Central memory CD4-positive, alpha-beta T cell (primary cell): ENCODE measurements at regions not wholly inside any gene's neighbourhood (a gene's known extent, or its start where the extent isn't known, plus 50 kb on each side); places are given as distances from the start of the nearest gene placed in this dataset.
"Not testable (repeated sequence)": the region's sequence is repeated elsewhere in the genome, so short reads cannot be mapped to it uniquely, and the experiment has no call there.

Source experiments
- DNase-seq: peaks from one replicate; pipeline ENCODE4 v3.0.0; 2022

DNA sequence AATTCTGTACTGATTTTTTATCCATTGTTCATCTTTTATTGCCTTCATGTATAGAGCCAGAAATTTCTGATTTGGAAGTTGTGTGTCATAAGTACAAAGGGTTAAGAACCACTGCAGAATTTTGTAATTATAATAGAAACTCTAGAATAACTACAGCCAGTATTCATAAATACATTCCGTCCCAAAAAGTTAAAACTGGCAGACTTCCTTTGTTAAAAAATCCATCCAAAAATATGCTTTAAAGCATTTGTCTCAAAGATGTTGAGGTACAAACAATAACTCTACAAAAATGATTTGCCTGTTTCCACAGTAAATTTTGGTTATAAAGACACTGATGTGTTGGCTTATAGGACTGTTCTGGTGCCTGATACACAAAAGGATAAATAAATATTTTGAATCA is 436.6 kb downstream of the DTWD2 start:
- no peak for DNase-seq

DNA sequence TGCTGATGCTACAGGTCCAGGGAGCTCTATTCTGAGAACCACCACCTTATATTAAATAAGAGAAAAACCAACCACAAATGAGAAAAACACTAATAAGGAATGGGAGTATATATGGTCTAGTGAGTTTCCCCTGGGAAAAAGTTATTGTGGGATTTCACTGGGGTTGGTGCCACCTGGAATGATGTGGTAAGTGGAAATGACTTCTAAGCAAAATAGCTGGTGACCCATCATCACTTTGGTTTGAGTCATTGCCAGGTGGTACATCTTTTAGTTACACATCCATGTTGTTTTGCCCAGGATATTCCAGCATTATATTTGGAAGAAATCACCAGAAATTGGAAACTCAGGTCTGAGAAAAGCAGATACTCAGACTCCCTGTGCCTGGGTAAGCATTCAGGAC is 437.3 kb downstream of the DTWD2 start:
- no peak for DNase-seq

DNA sequence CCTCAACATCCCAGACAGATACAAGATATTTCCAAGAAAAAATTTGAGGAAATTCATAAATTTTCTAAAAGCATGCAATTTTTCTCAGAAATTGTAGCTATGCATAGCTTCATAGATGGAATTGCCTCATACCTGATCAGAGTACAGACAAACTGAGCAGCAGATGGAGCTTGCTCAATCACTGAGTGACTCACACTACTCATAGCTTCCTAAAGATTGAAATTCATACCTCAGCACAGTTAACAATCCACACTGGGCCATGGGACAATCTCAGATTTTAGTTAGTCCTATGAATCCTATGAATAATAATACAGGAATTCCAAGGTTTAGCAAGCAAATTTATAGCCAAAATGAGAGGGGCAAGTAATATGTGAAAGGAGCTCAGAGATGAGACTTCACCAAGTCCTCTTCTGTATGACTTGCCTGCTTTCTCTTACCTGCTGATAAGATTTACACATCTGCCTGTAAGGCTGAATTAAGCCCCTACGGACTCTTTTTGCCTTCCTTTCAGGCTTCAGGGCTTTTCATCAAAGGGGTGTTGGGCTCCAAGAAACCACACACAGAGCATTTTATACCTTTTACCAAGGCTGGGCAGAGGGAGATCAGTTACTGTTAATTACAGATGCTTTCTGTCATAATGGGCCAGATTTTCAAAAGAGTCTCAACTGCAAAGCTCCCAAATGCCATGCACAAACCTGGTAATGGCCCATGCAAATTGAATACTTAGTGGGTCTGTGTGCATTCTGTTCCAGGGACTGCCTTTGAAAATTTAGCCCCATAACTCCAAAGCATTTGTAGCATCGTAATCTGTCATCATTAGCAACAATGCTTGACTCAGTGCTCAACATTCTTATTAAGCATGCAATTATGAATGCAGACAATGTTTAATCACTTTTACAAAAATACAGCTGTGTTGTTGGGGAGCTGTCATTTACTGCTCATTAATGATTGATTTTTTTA is 439.3 kb downstream of the DTWD2 start:
- DNase-seq = no peak

DNA sequence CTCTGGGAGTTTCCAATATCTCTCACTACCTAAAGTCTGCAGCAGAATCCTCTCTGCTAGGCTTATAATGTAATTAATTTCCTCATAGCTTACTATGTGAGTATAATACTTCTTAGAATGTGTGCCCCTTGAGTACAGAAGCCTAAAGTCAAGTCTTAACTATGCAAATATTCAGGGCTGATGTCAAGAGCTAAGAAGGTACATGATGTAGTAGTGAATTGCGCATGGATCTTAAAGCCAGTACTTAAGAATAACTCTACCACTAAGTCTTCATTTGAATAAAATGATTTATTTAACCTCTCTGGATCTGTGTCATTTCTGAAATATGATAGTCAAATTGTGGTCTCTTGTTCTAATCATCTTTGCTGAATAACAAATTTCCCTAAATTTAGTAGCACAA is 442.9 kb downstream of the DTWD2 start:
- DNase-seq = no peak

DNA sequence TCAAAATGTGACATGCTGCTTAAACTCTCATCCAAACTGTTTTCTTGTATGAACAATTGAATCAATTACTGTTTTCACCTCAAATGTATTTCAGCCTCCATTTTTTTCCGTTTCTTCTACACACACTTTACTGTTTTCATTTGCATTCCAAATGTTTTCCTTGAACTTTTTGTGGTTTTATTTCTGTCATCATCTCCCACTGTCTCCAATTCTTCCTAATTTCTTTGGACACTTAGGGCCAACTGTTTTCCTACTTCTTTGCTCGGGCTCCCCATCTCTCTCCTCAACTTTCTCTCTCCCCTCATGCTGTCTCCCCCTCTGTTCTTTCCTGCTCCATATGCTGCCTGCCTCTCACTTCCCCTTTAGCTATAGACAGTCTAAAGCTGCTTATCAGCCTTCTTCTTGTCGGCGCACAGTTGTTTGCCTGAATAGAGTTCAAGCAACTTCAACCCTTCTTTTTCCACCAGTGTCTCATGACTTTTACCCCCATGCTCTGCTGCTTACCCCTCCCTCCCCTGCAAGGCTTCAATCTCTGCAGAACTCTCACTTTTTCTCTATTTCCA is 443.4 kb downstream of the DTWD2 start:
- DNase-seq = no peak

DNA sequence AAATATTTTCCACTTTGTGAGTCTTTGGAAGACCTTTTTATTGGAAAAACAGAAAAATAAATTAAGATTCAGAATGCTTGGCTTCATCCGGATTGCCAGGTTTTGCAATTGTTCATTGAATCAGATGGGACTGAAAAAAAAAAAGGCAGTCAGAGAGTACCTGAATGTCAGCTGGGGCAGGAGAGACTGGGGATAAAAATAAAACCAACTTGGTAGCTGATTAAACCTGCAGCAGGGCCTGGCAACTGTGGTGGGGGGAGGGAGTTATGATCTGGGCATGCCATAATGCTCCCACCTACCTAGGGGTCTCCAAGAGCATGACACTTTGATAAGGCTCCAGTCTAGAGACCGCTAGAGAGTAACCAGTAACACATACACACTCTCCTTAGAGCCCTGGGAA is 454.4 kb downstream of the DTWD2 start:
- no peak for DNase-seq

DNA sequence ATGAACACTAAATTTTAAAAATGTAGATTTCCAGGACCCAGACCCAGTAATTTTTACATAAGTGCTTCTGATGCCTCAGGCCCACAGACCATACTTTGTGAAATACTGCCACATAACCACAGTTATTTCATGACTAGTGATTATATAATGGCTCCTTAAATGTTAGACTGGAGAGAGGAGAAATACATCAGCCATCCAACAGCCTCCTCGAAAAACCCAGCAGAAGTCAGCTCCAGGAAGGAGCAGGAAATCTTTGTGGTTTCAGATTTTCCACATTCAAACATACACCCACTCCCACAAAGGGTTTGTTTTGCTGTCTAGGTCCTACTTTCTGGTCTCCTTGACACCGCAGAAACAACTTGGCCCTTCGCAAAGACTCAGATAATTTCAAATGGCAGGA is 455.2 kb downstream of the DTWD2 start:
- no peak for DNase-seq

DNA sequence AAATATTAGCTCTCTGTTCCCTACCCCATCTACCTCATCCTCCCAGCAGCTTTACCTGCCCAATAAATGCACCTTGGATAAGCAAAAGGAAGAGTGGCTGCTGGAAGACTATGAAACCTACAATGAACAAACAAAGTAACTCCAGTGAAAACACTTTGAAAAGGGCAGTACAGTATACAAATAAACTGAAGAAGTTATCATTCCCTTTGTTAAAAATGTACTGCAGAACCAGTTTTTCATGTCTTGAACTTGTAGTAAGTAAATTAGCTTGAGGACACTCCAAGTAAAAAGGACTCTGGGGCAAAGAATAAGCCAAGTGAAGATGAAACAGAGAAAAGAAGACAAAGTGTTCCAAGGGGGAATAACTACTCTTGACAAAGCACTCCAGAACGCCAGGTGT is 457.1 kb downstream of the DTWD2 start:
- DNase-seq = no peak

DNA sequence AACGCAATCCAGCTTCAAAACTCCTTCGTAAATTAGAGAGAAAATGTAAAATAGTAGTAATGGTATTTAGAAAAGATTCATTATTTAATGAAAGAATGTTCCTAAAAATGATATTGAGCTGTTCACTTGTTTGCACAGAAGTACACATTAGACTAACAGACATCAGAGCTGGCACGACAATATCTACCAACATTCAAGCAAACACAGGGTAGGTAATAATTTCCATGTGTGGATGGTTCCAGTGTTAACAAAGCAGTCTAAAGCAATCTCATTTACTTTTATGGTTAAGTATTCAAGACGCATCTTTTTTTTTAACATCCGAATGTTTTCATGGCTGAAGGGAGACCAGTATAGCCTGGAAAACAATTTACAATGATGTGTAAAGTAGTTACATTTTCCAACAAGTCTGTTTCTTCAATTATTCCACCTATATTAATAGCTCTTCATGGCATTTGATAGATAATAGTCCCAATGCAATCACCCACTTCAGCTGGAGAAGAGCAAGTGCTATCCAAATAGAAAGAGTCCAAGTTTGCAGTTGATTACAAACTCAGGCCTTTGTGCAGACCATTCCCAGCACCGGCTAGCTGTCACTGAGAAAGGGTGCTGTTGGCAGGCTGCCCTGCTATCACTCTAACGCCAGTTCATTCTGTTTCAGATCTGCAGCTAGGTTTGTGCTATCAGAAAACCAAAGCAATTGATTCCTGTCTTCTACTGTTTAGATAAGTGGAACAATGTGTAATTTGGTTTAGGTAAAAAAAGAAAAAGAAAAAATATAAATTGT is 458.8 kb downstream of the DTWD2 start:
- DNase-seq = no peak

DNA sequence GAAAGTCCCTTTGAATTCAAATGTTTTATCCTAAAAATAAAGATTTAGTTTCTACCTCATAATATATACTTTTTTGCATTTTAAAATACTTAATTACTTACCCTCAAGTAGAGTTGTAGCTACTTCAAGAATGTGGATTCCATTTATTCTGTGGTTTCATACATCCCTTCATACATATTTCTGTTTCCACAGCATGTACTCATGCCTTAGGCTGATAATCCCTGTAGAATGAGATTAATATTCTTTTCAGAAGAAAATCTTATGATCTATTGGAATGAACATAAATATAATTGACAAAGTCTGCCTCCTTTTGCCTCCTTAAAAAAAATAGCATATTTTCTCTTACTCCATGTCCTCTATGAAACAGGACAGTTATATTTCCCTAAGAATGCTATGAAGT is 465.7 kb downstream of the DTWD2 start:
- DNase-seq = no peak

DNA sequence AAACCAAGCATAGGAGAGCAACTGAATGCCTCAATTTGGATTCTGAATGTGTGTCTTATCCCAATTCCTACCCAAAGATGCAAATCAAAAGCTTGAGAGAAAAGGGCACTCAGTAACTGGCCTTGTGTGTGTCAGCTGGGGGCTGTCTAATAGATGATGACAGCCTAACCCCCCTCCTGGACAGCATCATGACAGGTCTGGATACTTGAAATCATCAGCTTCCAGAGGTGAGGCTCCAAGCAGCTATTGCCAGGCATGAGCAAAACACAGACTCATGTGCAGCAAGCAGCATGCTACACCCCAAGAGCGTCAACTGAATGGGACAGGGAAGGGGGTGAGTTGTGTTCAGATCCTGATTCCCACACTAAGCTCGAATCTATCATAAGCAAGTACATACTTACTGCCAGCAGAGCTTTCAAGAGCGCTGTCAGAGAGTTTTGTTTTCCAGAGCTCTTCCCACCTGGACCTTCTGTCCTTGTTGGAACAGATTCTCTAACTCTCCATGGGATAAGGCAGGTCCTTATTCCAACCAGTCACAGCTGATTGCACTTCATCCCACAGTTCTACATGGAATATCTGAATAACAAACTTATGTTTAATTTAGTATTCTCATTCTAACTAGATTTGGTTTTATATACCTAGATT is 467.5 kb downstream of the DTWD2 start:
- no peak for DNase-seq

DNA sequence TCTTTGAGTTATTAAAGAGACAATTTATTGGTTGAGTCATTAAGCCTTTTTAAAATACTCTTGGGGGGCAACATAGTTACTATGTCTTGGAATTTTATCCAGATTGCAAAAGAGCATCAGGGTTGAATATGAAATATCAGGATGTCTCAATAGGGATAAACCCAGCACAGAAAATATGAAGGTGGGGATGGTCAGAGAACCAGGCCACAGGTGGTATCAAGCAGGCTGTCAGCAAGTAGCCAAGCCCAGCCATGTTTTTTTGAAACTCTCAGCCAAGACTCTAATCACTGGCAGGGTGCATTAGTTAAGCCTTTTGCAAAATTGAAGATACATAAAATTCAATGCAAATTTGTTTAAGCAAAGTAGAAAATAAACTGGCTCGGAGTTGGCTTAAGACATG is 468.9 kb downstream of the DTWD2 start:
- no peak for DNase-seq

DNA sequence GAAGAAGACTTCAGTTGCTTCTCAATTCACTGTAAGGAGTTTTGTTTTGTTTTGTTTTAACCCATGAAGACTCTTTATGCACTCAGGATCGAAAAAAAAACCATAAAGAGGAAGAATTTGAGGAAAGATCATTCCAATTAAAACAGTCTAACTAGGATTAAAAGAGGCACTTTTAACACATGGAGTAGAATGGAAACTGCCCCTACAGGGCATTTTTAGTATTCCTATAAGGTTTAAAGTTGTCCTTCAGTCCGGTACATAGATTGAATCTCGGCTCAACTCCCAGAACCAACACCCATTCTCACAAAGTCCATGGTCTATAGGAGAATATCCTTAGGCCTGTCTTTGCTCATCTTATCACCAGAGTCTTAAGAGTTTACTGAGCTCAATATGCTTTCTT is 469.6 kb downstream of the DTWD2 start:
- DNase-seq = no peak

DNA sequence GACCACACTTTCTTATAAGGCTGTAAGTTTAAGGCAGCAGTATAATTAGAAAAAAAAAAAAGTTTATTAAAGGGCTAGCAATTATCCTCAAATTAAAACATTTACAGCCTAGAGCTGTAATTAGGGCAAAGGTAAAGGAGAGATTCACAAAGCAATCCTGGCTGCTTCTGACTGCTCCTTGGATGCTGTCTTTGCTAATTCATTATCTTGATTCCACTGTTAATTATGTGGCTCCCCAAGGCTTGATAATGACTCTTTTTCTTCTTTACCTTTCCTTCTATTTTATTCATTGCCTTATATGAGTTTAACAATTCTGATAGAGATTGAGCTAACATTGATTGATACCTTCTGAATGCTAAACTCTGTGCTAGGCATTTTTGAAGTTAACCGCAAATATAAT is 476.5 kb downstream of the DTWD2 start:
- DNase-seq = no peak

DNA sequence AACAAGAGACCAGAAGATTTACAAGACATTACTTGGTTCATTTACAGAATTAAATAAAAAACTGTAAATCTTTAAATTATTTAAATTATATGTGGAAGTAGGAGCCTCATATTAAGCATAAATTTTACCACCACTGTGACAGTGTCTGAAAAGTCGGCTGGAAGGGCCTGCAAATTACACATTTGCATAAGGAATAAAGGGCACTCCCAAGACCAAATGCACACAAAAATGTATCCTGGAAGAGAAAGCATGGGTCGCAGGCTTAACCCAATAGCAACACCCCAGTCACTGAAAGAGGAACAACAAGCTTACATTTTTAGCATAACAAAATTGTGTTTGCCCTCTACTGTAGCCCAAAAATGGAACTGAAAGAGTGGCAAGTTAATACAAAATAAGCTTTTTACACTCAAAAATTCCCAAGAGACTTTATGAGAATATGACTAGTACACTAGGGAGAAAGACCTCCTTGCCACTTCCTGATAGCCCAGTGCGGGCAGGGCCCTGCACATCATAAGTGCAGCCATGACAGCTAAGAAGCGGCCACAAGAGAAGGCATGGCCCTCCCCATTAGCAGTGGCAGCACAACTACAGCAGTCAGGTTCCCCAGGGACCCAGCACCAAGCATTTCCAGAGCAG is 482.0 kb downstream of the DTWD2 start:
- DNase-seq = no peak

DNA sequence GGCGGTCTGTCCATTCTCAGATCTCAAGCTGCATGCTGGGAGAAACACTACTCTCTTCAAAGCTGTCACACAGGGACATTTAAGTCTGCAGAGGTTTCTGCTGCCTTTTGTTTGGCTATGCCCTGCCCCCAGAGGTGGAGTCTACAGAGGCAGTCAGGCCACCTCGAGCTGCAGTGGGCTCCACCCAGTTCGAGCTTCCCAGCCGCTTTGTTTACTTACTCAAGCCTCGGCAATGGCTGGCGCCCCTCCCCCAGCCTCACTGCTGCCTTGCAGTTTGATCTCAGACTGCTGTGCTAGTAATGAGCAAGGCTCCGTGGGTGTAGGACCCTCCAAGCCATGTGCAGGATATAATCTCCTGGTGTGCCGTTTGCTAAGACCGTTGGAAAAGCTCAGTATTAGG is 486.1 kb downstream of the DTWD2 start:
- not testable (repeated sequence) for DNase-seq

DNA sequence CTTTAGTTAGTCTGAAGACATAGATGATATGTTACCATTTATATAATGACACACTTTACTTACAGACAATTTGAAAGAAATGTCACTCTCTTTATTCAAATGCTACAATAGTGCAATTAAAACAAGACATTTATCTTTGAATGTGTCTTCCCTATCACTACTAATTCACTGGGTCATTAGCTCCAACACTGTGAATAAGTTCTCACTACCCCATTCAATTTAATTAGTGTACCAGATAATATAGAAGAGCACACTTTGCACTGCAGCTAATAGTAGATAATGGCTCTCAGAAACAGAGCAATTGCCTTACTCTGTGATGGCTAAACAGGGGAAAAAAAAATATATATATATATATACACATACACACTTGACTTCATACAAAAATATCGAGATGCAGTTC is 497.0 kb downstream of the DTWD2 start:
- no peak for DNase-seq

DNA sequence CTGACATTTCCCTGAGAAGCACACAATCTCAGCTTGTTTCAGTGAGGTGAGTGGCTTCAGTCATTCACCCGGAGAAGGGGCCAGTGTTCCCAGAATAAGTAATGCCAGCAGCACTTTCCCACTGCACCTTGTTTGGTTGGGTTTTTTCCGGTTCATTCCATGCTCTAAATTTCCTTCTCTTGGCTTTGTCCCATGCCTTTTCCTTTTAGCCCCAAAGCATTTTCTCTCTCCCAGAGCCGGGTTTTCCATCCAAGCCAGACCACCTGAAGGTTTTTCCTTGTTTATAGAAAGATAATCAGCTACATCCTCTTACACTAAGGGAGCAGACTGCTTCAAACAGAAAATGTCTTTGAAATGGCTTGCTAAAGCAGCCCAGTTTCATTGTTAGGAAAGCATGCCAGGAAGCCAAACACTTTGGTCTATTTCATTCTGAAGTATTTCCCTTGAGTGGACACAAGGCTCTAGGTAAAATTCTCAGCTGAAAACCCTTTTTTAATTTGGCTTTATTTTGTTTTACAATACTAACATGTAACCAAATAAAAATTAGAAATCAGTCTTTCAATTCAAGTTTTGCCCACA is 501.6 kb downstream of the DTWD2 start:
- no peak for DNase-seq

DNA sequence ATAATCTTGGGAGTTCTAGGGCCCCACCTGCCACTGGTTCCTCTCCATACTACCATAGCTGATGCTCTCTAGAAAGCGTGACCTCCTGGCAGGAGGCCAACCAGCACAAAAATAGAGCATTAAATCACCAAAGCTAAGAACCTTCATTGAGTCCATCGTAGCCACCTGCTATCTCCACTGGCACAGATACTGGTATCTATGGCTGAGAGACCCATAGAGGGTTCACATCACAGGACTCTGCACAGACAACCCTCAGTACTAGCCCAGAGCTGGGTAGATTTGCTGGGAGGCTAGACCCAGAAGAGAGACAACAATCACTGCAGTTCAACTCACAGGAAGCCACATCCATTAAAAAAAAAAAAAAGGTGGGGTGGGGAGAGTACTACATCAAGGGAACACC is 509.1 kb downstream of the DTWD2 start:
- no peak for DNase-seq

DNA sequence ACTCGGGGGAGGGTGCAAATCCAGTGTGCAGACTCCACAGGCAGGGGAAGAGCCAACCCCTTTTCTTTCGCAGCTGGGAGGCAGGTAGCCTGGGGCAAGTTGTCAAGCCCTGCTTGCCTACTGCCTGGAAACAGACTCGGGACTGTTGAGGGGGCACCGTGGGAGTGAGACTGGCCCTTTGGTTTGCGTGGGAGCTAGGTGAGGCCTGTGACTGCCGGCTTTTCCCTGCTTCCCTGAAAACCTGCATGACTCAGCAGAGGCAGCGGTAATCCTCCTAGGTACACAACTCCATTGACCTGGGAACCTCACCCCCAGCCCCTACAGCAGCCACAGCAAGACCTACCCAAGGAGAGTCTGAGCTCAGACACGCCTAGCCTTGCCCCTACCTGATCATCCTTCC is 509.5 kb downstream of the DTWD2 start:
- DNase-seq = no peak

DNA sequence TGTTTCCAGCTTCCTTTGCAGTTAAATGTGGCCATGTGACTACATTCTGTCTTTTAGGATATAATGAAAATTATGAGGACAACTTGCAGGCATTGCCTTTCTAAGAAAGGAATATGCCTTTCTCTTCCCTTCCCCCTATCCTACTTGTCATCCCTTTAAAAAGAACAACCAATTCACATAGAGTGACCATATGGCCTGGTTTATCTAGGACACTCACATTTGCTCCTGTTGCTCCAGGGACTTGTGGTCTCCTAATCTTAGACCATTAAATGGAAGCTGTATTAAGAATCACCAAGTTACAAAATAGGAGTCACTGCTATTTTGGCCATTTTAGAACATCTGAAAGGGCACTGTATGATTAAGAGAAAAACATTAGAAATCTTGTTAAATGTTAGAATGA is 520.3 kb downstream of the DTWD2 start:
- no peak for DNase-seq

DNA sequence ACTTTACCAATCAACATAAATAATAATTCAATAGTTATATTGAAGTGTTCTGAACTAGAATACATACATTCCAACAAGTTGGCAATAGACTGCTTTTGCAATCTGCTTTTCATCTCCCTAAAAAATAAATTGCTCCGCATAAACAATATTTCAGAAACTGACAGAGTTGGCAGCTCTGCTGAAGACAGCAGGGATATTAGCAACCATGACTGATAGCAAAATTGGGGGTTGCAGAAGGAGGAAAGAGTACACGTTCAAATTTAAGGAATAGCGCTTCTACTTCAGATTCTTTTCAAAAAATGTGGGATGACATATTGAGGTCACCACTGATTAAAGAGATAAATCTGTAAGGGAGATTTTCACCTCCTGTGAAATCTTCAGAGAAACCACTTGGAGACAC is 521.2 kb downstream of the DTWD2 start:
- DNase-seq = no peak
